ENCODE measurements at regions not wholly inside any gene's neighbourhood (a gene's known extent, or its start where the extent isn't known, plus 50 kb on each side); places are given as distances from the start of the nearest gene placed in this dataset.

GRCh38 chr3:17891139-17891856 lies 148.9 kb upstream of the TBC1D5 start:
- TF ChIP-seq, protein P1, sequence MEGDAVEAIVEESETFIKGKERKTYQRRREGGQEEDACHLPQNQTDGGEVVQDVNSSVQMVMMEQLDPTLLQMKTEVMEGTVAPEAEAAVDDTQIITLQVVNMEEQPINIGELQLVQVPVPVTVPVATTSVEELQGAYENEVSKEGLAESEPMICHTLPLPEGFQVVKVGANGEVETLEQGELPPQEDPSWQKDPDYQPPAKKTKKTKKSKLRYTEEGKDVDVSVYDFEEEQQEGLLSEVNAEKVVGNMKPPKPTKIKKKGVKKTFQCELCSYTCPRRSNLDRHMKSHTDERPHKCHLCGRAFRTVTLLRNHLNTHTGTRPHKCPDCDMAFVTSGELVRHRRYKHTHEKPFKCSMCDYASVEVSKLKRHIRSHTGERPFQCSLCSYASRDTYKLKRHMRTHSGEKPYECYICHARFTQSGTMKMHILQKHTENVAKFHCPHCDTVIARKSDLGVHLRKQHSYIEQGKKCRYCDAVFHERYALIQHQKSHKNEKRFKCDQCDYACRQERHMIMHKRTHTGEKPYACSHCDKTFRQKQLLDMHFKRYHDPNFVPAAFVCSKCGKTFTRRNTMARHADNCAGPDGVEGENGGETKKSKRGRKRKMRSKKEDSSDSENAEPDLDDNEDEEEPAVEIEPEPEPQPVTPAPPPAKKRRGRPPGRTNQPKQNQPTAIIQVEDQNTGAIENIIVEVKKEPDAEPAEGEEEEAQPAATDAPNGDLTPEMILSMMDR (conservative IDR thresholded peaks at IDR 0.05; ENCODE audit: low read length) = no peak
- no peak for TF ChIP-seq EZH2phosphoT487 (IDR thresholded peaks at IDR 0.05; ENCODE audit: borderline replicate concordance, low read depth, low read length)
